Fibroblast of upper back skin (primary cell): ENCODE measurements at regions not wholly inside any gene's neighbourhood (a gene's known extent, or its start where the extent isn't known, plus 50 kb on each side); places are given as distances from the start of the nearest gene placed in this dataset.
A peak's percentile ranks its signal among the peaks of the same experiment; 100 is the strongest.

Experiments used
- DNase-seq: peaks from one replicate; pipeline ENCODE4 v3.0.0-alpha.2; 2013

GRCh38 chr3:72313308-72313707 lies 528.4 kb upstream of the PROK2 start:
- DNase-seq = no peak

DNA sequence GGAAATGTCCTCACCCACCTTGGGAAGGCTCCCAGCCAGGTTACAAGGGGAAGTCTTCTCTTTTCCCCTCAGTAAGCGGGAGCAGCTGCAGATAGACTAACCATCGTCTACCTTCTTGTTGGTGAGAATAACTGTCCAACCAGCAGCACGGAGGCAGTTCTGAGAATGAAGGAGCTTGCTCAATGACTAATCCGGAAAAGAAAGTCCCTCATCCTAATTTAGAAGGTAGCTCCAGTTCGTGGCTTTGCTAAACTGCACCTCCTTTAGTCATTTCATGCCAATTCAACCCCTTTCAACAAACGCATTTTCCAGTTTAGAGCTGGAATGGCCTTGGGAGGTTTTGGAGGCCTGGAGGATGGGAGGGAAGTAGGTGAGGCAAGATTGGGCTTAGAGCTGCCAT lies 527.4 kb upstream of the PROK2 start:
- no peak for DNase-seq

DNA sequence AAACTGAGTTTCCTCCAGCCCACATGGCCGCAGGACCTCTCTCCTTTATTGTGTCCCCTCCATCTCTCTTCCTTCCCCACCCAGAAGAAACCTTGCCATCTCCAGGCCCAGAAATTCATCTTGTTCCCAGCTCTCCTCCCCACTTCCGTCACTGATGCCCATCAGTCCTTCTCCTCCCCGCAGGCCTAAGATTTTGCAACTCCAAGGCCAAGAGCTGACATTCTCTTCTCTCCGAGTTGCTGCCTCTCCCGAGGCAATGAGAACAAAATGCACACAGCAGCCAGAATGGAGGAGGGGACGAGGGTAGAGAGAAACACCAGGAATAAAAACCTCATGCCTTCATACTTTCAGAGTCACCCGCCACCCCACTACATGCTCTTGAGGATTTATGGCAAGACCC lies 526.5 kb upstream of the PROK2 start:
- no peak for DNase-seq

- DNase-seq = peak; percentile 64
Observed at GRCh38 chr3:72310419-72311380, 525.8 kb upstream of the PROK2 start.

DNA sequence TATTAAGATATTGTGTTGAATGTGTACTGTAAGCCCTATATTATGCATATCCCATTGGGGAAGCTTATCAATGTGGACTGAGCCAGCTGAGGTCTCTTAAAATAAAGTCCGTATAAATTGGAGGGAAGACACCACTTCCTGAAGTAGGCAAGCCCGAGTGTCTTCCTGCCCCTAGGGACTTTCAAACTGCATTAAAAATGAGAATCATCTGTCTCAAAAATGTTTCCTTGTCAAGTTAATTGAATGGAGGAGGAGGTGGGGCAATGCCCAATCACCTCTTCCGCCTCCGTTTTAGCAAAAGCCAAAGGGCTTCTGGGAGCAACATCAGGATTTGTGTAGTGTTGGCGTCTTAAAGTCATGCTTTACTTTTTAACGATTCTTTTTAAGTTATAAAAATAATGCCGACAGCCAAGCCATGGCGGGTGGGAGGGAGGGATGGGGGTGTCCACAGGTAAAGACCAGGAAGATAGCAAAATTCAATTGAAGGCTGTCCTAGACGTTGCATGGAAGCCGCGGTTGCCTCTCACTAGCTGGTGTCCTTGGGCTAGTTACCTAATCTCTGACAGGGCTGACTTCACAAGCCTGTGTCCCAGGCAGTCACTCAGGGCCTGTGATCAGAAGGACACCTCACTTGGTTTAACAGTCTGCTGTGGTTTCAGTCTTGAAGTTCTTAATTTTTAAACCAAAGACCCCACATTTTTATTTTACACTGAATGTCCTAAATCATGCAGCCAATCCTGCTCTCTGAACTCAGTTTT lies 524.9 kb upstream of the PROK2 start:
- no peak for DNase-seq

- DNase-seq = no peak
Observed at GRCh38 chr3:72308641-72309040, 523.7 kb upstream of the PROK2 start.

- no peak for DNase-seq
Observed at GRCh38 chr3:72307438-72308115, 522.6 kb upstream of the PROK2 start.

GRCh38 chr3:72306800-72307341 lies 521.9 kb upstream of the PROK2 start:
- peak; percentile 90 for DNase-seq

GRCh38 chr3:72303926-72304325 lies 519.0 kb upstream of the PROK2 start:
- DNase-seq = no peak

DNA sequence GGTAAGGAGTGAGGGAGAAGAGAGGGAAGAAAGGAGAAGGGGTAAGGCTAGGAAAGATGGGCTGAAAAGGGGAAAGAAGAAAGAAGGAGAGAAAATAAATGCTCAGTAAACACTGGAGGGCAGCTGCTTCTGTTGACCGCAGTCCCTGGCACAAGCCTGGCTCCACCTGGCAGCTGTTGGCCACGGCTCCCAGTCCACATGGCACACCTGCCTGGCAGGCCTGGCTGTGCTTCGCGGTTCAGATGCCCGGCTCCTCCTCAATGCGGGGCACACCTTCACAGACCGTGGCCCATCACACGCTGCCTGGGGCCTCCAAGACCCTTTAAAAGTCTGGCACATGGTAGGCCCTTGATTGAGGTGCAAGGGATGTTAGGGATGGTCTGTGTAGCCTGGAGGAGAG lies 516.8 kb upstream of the PROK2 start:
- DNase-seq = no peak

DNA sequence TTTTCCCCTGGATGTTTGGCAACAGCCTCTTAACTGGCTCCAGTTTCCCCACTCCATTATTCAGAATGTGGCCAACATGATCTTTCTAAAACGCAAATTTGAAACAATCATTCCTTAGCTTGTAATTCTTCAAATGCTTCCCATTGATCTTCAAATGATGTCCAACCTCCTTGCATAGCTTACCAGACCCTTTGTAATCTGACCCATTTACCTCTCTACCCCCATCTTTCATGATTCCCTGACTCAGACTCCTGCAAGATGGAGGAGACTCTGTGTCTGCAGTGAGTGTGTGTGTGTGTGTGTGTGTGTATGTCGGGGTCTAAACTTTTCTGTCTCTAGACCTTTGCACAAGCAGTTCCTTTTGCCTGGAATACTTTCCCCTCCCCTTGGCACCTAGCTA lies 515.7 kb upstream of the PROK2 start:
- no peak for DNase-seq

DNA sequence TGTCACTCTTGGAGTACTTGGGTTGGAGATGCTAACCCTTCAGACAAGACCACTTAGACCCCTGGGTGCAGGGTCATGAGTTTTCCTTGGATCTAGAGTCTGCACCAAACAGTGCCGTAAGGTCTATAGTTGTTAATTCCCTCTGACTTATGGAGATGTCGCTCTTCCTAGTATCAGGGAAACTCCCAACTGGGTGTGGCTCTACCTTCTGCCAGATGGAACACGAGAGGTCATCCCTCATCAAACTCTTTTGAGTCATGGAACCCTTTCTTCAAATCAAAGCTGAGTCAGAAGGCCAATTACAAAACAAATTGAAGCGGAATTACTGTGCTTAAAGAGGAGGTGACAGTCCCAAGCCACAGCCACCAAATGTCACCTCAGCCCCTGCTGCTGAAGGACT lies 514.9 kb upstream of the PROK2 start:
- no peak for DNase-seq

DNA sequence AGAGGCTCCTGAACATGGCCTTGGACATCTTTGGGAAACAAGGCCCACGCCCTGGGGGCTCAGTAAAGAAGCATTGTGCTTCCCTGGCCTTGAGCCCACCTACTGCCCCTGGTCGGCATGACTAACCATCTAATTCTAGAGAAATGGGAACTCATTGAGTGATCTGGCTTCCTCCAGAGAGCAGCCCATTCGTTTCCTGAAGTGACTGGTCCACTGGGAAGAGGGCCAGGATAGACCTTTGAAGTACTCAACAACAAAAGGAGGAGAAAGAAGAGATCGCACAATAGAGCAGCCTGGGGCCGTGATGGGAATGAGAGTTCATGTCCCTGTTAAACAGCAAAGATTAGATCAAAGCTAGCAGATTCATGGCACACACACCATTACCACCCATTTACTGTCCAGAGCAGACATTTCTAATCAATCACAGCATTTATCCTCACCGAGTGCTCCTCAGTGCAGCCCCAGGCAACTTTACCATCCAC lies 514.4 kb upstream of the PROK2 start:
- peak; percentile 65 for DNase-seq

DNA sequence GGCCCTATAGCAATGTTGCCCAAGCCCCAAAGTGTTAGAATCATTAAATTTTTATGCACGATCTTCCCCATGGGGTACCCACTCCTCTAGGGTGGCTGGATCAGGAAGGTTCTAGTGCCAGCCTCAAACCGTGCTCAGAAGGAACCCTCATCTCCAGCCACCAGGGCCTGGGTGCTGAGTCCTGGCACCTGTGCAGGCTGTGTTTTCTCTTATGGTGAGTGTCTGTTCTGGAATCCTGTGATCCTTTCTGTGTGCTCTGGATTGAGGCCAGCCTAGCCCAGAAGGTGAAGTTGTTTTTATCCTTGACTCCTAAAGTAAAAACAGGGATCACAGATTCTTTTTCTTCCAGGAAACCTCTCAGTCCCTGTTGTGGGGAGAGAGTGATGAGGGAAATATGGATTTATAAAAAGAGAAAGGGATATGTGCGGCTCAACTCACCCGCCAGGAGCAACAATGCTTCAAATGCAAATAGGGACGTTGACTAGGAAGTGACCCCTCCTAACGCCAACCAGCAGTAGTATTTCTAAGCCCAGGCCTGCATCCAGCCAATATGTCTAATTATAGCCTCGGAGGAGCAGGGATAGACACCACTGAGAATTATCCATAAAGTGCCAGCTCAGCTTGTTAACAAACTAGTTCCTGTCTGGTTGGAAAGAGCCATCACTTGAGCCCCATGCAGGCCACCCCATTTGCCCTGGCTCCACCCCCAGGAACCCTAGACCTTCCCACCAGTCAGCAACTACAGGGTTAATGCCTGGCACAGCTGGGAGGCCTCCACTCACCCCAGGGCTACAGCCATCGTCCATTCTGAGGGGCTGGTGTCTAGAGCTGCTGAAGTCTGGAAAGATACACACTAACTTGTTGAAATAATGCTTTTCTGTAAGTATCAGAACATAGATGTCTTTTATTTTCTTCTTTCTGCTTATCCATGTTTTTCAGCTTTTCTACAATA lies 513.5 kb upstream of the PROK2 start:
- DNase-seq = no peak

DNA sequence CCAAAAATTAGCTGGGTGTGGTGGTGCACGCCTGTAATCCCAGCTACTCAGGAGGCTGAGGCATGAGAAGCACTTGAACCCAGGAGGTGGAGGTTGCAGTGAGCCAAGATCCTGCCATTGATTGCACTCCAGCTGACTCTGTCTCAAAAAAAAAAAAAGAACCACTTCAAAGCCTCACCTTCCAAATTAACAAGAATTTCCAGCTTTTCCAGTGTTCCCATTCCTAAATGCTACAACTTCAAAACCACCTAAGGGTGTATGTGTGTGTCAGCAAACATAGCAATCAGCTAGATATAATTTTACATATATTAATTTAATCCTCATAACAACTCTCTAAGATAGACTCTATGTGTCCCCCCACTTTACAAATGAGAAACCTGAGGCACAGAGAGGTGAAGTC lies 512.5 kb upstream of the PROK2 start:
- DNase-seq = no peak

DNA sequence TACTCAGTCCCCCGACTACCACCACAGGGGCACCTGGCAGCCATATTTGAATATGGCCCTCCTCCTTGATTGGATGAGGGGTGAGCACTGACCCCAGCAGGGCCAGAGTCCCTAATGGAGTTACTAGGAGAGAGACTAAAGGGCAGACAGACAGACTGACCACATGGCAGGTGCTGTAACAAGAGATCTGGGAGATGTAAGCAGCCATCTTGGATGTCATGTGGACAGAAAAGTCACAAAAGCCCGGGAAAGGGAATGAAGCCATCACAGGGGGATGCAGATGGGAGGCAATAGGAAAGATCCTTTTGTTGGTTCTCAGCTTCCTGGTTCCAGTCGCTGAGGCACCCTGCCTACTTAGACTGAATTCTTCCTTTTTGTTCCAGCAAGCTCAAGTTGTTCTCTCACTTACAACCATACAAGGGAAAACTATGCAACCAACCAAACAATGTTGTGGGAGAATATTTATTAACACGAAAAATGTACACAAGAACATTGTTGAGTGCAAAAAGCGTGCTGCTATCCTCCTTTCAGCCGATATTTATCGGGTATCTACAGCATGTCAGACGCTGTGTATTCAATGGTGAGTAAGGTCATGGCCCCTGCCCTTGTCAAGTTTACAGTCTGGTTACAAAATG lies 511.6 kb upstream of the PROK2 start:
- no peak for DNase-seq

- DNase-seq = no peak
Observed at GRCh38 chr3:72295962-72296450, 511.1 kb upstream of the PROK2 start.

- DNase-seq = no peak
Observed at GRCh38 chr3:72295276-72295961, 510.5 kb upstream of the PROK2 start.

- no peak for DNase-seq
Observed at GRCh38 chr3:72290859-72291638, 506.1 kb upstream of the PROK2 start.

GRCh38 chr3:72289692-72290071 lies 504.7 kb upstream of the PROK2 start:
- DNase-seq = no peak
